SKM-1 (cell line): ENCODE measurements at regions not wholly inside any gene's neighbourhood (a gene's known extent, or its start where the extent isn't known, plus 50 kb on each side); places are given as distances from the start of the nearest gene placed in this dataset.

Source experiments
- DNase-seq: peaks from one replicate; lab custom pipeline; 2025; ENCODE audit not compliant: unreplicated experiment; lab: John Stamatoyannopoulos, UW

DNA sequence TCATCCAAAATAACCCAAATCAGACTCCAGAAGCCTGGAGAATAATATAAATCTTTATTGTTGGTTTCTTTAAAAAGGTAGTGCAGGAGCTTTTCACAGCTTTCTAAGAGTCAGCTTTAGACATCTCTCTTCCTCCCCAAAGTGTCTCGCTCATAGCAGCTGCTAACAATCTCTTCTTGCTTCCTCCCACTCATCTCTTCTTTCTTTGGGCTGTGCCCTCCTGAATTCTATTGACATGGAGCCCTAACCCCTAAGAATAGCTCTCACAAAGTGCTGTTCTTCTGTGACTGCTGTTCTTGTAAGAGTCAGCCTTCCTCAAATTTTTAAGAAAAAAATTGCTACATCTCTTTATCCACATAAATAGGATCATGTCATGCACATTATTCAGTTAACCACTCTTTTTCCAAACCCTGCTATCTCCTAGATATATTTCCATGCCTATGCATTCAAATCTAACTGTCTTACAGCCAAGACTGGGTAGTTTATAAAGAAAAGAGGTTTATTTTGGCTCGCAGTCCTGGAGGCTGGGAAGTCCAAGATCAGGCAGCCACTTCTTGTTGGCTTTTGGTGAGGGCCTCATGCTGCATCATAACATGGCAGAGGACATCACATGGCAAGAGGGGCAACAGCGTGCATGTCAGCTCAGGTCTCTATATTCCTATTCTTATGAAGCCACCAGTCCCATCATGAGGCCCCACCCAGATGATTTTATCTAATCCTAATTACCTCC is 301.0 kb upstream of the POU3F1 start:
- no peak for DNase-seq

- DNase-seq = no peak
These were observed 298.1 kb upstream of the POU3F1 start for GRCh38 chr1:38344716-38345115.

DNA sequence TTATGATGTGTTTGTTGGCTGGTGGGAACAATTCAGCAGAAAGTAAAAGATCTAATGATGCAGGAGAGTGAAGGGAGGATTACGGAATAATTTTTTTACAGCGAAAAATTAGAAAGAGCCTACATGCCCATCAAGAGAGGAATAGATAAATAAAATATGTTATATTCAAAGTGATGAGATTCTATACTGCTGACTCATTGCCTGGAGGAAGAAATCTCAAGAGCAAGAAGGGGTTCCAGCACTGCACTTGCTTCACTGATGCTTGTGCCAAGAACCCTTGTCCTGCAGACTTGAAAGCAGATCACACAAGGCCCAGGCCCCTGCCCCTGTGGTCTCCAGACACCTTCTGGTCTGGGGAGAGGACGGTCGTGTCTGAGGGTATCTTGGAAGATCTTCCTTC is 295.1 kb upstream of the POU3F1 start:
- no peak for DNase-seq

DNA sequence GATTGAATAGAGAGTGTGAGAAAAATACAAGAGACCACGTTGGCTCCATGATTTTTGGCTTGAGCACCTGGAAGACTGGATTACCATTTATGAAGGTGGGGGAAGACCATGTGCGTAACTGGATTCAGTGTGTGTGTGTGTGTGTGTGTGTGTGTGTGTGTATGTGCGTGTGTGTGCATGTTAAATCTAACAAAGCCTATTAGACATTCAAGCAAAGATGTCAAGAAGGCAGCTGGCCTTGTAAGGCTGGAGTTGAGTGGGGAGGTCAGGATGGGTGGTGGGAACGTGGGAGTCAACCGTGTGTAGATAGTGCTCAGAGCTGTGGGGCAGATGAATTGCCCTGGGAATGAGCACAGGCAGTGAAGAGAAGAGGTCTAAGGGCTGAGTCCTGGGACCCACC is 293.8 kb upstream of the POU3F1 start:
- DNase-seq = no peak

DNA sequence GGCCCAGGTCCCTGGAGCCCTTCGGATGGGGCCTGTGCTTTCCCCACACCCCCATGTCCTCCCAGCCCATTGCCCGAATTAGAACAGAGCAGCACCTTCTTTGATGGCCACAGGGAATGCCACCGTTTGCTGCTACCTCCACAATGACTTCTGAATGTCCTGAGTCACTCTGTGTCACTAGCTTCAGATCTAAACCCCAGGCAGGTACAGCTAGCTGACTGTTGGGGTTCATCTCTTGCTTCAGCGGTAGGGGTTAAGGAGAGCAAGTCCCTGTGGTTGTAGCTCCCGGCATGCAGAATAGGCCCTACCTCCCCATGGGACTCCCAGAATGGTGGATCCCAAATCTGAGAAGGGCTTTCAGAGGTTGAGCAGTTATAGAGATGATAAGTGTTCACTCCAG is 291.1 kb upstream of the POU3F1 start:
- no peak for DNase-seq

GRCh38 chr1:38336961-38337360 is 290.4 kb upstream of the POU3F1 start:
- DNase-seq = no peak

- DNase-seq = no peak
These were observed 289.8 kb upstream of the POU3F1 start for GRCh38 chr1:38336301-38336923.

GRCh38 chr1:38334930-38335592 is 288.5 kb upstream of the POU3F1 start:
- DNase-seq = no peak

DNA sequence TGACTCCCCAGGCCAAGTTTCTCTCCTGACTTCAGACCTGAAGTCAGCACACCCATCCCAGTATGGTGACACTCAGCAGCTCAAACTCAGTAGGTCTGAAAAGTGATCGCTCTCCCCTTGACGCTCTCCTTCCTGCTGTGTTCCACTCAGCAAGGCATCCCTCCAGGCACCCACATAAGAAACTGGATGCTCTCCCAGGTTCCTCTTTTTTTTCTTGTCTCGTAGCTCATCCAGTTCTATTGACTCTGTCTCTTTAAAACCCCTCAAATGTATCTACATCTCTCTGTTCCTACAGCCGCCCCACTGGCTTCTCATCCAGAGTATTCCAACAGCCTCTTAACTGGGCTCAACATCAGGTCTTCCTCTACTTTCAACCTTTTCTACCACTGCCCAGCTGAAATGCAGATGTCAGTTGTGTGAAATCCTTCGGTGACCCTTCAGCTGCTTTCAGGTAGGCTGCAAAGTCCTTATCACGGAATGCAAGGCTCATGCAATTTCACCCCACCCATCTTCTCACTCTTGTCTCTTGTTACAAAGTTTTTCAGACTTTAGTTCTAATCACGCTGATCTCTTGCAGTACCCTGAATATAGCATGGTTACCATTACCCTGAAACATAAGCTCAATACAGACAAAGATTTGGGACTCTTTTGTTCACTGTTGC is 286.2 kb upstream of the POU3F1 start:
- no peak for DNase-seq

GRCh38 chr1:38331496-38332210 is 285.1 kb upstream of the POU3F1 start:
- DNase-seq = no peak

DNA sequence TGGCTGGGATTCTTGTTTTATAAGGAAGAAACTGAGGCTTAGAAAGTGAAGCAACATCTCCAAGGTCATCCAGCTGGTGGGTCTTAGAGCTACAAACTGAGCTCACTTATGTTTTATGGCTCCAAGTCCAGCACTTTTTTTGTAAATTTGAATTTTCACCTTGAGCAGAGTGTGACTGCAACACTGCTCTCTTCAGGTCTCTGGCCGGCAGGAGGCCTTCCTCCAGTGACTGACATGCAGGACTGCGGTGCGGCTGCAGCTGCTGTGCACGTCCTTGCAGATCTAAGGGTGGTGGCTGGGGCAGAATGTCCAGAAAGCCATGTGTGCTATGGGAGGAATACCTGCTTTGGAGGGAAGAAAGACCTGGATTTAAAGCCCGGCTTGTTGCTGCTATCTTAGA is 284.2 kb upstream of the POU3F1 start:
- DNase-seq = no peak

DNA sequence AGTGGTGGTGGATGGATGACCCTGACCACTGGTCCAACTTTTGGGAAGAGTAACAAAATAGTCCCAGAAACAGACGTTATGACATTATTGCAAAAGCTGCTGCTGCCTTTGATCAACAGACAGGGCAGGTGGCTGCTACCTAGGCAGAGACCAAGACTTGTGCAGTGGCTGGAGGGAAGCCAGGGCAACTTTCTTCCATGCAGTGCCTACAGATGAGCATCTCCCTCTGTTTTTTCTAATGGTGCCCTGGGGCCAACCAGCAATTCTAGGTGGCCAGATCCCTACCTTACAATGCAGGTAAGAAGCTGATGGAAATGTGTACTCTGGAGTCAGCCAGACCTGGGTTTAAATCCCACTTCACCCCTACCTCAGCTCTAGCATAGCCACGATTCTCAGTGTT is 283.1 kb upstream of the POU3F1 start:
- DNase-seq = no peak

GRCh38 chr1:38328278-38329035 is 281.9 kb upstream of the POU3F1 start:
- no peak for DNase-seq

DNA sequence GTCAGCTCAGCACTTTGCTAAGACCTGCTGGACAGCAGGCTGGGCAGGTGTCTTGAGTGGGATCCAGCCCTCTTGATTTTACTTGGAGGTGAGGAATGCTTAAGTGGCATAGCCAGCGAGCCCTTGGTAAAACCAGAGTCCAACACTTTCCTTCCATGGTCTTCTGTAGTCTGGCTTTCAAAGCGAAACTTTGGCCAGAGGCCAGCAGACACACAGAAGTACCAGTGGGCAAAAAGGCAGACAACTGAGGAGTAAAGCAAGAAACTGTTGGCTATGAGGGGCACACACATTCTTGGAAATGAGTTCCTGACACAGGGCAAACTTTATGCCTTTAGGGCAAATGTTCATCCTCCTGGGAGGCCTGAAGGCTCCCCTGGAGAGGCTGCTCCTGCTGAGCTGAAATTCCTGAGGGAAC is 281.0 kb upstream of the POU3F1 start:
- DNase-seq = no peak

- no peak for DNase-seq
These were observed 280.3 kb upstream of the POU3F1 start for GRCh38 chr1:38326856-38327255.

GRCh38 chr1:38326135-38326534 is 279.5 kb upstream of the POU3F1 start:
- no peak for DNase-seq

DNA sequence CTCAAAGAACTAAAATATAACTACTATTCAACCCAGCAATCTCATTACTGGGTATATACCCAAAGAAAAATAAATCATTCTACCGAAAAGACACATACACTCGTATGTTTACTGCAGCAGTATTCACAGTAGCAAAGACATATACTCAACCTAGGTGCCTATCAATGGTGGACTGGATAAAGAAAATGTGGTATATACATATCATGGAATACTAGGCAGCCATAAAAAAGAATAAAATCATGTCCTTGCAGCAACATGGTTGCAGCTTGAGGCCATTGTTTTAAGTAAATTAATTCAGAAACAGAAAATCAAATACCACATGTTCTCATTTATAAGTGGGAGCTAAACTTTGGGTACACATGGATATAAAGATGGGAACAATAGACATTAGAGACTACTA is 266.2 kb upstream of the POU3F1 start:
- DNase-seq = no peak

GRCh38 chr1:38310079-38310478 is 263.5 kb upstream of the POU3F1 start:
- DNase-seq = no peak

DNA sequence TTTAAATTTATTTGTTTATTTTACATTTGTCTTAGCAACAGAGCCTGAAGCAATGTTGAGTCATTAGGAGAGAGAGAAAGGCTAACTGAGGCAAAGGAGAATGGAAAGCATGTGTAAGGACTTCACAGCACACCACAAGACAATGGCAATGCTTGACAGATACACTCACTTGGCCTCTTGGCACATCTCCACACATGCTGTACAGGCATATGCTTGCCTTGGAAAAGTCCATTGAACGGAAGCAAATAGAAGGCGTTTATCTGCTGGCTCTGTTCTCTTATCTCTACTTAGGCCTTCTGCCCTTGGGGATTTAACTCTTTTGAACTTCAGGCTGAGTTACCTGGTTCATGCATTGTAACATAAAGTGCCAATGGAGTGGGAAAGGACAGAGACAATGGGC is 262.2 kb upstream of the POU3F1 start:
- no peak for DNase-seq

- no peak for DNase-seq
These were observed 259.1 kb upstream of the POU3F1 start for GRCh38 chr1:38305666-38306065.

DNA sequence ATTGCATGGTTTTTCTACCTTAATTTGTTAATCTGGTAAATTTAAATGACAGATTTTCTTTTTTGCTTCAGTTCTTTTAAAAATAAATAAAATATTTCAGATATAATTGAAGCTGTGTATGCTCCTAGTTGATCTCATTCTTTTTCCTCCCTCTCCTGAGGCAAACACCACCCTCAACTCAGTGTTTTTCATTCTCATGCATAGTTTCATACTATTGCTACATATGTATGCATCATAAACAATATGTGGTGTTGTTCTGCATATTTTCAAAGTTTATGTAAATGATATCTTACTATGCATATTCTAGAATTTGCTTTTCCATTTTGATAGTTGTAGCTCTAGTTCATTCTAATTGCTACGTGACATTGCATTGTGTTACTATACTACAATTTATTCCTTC is 257.2 kb upstream of the POU3F1 start:
- no peak for DNase-seq
